HG03280 (cell line): ENCODE measurements at regions not wholly inside any gene's neighbourhood (a gene's known extent, or its start where the extent isn't known, plus 50 kb on each side); places are given as distances from the start of the nearest gene placed in this dataset.
"Not testable (repeated sequence)": the region's sequence is repeated elsewhere in the genome, so short reads cannot be mapped to it uniquely, and the experiment has no call there.

ENCODE experiments used
- ATAC-seq: cut with Tn5 transposase; IDR thresholded peaks from one replicate; pipeline ENCODE4 v1.9.1; 2021; ENCODE audit warnings: mild to moderate bottlenecking, moderate library complexity; ENCODE audit not compliant: unreplicated experiment

DNA sequence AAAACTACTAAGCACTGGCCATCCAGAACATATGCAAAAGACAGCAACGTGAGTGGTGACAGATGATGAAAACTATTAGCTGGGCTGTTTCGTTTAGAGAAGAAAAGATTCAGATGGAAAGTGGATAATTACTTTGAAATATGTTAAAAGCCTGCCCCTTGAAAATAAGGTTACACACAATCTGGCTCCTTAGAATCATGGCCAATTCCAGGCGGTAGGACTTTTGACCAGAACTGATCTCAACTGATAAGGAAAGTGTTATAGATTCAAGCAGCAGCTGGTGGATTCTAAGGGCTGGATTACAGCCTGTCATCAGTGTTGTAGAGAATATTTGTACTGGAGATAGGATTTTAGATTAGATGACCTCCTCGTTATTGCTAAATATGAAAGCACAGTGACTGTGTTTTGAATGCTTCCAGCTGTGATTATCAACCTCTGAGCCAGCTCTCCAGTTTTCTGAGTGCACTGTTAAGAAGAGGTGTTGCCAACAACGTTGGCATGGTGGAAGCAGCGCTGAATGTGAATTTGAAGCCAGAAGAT lies 75.1 kb downstream of the KBTBD2 start:
- ATAC-seq, result not testable (repeated sequence)

- ATAC-seq, result not testable (repeated sequence)
These were observed 76.8 kb downstream of the KBTBD2 start for GRCh38 chr7:32814779-32815178.

- no peak for ATAC-seq
These were observed 81.7 kb downstream of the KBTBD2 start for GRCh38 chr7:32809871-32810270.

DNA sequence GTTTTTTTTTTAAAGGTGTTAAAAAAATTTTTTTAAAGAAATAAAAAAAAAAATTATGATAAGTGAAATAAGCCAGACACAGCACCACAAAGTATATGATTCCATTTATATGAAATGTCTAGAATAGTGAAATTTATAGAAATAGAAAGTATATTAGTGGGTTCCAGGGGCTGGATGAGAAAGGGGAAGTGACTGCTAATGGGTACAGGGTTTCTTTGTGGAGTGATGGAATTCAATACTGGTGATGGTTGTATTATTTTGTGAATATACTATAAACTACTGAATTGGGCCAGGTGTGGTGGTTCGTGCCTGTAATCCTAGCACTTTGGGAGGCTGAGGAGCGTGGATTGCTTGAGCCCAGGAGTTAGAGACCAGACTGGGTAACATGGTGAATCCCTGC lies 82.2 kb downstream of the KBTBD2 start:
- ATAC-seq, result no peak

DNA sequence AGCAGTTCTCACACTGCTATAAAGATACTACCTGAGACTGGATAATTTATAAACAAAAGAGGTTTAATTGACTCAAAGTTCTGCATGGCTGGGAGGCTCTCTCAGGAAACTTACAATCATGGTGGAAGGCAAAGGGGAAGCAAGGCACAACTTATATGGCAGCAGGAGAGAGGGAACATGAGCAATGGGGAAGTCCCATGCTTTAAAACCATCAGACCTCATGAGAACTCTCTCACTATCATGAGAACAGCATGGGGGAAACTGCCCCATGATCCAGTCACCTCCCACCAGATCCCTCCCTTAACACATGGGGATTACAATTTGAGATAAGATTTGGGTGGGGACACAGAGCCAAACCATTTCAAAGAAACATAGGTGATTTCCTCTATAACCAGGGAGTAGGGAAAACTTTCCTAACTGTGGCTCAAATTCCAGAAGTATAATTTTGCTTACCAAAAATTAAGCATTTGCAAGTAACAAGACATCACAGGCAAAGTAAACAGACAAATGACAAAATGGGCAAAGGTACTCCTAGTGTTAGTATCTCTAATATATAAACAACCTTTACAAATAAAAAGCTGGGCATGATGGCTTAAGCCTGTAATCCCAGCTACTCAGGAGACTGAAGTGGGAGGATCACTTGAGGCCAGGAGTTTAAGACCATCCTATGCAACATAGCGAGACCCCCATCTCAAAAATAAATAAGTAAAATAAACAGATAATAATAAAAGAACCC lies 88.0 kb downstream of the KBTBD2 start:
- ATAC-seq, result no peak

DNA sequence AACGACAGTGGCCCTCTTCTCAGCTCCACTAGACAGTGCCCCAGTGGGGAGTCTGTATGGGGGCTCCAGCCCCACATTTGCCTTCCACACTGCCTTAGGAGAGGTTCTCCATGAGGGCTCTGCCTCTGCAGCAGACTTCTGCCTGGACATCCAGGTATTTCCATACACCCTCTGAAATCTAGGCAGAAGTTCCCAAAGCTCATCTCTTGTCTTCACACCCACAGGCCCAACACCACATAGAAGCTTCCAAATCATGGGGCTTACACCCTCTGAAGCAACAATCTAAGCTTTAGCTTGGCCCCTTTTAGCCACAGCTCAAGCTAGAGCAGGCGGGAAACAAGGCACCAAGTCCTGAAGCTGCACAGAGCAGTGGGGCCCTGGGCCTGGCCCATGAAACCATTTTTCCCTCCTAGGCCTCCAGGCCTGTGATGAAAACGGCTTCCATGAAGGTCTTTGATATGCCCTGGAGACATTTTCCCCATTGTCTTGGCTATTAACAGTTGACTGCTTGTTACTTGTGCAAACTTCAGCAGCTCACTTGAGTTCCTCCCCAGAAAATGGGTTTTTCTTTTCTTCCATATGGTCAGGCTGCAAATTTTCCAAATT lies 89.2 kb downstream of the KBTBD2 start:
- ATAC-seq, result no peak

DNA sequence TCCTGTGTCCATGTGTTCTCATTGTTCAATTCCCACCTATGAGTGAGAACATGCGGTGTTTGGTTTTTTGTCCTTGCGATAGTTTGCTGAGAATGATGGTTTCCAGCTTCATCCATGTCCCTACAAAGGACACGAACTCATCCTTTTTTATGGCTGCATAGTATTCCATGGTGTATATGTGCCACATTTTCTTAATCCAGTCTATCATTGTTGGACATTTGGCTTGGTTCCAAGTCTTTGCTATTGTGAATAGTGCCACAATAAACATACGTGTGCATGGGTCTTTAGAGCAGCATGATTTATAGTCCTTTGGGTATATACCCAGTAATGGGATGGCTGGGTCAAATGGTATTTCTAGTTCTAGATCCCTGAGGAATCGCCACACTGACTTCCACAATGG lies 98.5 kb downstream of the KBTBD2 start:
- ATAC-seq, result not testable (repeated sequence)

GRCh38 chr7:32790766-32791430 lies 100.7 kb downstream of the KBTBD2 start:
- not testable (repeated sequence) for ATAC-seq

DNA sequence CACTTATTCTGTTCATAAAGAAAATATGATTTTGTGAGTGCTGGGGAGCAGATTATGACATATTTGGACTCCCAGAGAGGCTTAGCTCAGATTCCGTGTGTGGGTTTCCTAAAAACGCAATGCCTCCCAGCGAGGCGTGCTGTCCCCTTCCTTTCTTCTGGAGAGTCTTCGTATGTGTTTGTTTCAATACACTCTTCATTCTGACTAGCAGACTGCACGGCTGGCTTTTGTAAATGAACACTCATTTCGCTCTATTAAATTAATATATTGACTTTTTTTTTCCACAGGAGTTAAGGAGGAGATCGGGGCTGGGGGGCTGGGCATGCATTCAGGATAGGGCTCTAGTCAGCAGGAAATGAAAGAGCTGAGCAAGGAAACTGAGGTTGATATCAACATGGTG lies 102.3 kb downstream of the KBTBD2 start:
- not testable (repeated sequence) for ATAC-seq

GRCh38 chr7:32788174-32788573 lies 103.4 kb downstream of the KBTBD2 start:
- ATAC-seq, result not testable (repeated sequence)

DNA sequence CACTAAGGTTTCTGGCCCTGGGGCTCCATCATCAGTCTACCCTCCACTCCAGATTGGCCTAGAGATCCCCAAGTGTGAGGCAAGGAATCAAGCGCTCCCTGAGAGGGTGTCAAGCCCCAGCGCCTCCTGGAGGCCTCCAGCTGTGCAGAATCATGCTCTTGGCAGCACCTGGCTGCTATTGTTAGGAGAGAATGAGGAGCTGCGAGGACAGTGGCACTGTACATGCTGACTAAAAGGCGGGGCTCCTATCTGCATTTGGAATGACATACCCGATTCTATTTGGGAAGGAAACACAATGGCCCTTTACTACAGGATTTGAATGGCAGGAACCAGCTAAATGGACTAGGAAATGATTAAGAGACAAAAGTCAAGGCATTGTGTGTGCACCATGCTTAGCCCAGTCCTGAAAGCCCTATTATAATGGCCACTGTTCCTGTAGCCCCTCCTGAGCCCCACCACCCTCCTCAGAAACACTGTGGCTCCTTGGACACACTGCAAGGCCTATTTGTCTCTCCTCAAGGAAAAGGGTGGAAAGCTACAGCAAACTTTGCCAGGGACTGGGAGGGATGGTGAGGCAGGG lies 106.1 kb downstream of the KBTBD2 start:
- ATAC-seq, result not testable (repeated sequence)

GRCh38 chr7:32779895-32780294 lies 111.7 kb downstream of the KBTBD2 start:
- ATAC-seq, result not testable (repeated sequence)

DNA sequence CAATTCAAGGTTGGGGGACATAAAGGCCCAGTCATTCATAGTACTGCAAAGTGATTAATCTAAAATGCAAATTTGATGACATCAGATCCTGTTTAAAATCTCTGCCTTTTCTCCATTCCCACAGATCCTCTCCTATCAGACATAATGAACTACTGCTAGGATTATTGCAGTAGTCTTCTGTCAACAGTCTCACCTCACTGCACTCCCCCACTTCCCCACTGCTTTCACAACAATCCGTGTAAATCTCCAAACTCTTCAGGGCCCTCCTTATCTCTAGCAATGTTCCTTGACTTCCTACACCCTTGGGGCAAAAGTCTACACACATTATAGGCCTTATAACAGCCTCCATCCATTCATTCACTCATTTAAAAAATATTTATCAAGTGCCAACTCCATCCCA lies 112.4 kb downstream of the KBTBD2 start:
- ATAC-seq, result no peak

- ATAC-seq, result not testable (repeated sequence)
These were observed 114.4 kb downstream of the KBTBD2 start for GRCh38 chr7:32777041-32777666.

GRCh38 chr7:32776318-32776717 lies 115.2 kb downstream of the KBTBD2 start:
- not testable (repeated sequence) for ATAC-seq

DNA sequence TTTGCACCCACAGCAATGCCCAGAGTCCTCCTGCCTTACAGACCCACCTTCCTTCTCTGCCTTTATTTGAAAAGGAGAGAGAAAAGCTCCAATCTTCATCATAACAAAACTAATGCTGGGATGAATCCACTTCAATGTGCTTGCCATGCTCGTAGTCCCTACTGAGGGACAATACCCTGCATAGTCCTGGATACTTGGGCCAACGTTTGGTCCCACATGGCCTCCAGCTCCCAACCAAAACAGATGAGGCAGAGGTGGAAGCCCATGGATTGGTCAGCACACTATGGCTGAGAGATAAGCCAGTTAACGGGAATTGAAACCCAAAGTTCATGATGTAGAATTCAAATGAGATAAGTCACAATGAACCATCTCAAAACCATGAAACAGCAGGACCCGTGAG lies 115.8 kb downstream of the KBTBD2 start:
- ATAC-seq, result not testable (repeated sequence)

DNA sequence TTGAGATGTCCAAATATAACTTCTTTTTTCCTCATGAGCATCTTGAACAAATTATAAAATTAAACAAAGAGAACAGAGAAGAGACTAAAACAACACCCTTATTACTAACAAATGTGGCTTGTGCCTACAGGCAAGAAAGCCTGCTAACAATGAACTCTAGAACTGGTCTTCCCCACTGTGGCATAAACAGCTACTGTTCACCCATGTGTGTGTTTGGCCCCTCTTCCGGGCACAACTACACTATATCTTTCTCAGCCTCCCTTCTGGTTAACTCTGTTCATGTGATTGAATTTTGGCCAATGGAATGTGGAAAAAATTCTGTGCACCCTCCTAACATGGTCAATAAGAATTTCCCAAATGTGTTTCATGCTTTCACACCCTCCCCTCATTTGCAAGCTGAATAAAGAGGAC lies 117.0 kb downstream of the KBTBD2 start:
- no peak for ATAC-seq

DNA sequence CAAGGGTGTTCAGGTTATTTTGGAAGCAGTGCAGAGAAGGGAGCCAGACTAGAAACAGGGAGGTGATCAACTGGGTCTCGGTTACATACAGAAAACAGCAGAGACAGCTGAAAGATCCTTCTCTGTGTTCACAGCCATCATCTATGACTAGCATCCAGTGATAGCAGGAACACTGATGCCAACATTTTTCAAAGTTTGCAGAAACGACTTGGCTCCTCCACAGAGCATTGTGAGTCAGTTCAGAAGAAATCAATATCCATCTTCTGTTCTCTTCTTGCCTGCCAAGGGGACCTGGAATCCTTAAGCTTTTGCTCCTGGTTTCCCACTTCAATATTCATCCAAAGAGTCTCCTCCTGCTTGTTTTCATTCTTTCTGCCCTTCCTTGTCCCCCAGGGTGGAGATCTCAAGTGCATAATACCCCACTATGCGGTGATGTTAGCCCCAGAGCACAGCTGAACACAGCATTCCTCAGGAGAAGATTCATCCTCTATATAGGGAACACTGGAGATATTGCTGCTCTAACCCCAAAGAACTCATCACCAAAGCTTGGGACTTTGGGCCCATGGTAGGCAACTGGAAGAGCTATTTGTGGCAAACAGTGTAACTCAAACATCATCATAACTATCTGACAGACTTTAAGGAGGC lies 122.6 kb downstream of the KBTBD2 start:
- not testable (repeated sequence) for ATAC-seq

DNA sequence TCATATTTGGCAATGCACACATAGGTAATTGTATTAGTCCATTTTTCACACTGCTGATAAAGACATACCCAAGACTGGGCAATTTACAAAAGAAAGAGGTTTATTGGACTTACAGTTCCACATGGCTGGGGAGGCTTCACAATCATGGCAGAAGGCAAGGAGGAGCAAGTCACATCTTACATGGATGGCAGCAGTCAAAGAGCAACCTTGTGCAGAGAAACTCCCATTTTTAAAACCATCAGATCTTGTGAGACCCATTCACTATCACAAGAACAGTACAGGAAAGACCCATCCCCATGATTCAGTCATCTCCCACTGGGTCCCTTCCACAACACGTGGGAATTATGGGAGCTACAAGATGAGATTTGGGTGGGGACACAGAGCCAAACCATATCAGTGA lies 123.2 kb downstream of the KBTBD2 start:
- ATAC-seq, result not testable (repeated sequence)

DNA sequence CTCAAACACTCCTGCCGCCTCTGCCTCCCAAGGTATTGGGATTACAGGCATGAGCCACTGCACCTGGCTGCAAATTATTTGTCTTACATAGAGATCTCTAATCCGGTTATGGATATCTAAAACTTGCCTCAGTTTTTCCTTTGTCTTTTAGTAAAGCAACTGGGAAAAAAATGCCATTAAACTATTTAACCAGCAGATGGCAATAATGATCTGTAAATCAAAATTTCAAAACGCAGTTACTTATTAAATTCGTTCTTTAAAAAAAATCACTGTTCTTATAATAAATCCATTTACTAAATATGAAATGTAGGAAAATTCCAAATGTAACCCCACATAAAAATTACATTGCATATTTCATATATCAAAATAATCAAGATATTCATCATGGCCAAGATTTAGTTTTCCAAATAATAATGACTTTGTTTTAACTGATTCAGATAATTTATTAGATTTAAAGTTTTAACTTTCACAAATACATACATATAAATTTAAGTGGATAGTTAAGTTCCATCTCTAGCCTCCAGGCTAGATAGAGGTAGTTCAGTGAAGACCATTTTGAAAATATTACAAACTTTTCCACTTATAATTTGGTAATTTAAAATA lies 125.8 kb downstream of the KBTBD2 start:
- ATAC-seq, result not testable (repeated sequence)
